HUES6 (cell line): ENCODE measurements at regions not wholly inside any gene's neighbourhood (a gene's known extent, or its start where the extent isn't known, plus 50 kb on each side); places are given as distances from the start of the nearest gene placed in this dataset.

ENCODE experiments used
- H3K27ac ChIP-seq: 2 replicates; pipeline ENCODE4 v1.7.0; 2013; ENCODE audit warnings: low read depth, mild to moderate bottlenecking, low read length, inconsistent platforms
- H3K27me3 ChIP-seq: 2 replicates; pipeline ENCODE4 v1.6.1; 2013; ENCODE audit warnings: low read length; ENCODE audit not compliant: control insufficient read depth, insufficient read depth
- H3K36me3 ChIP-seq: 2 replicates; pipeline ENCODE4 v1.6.1; 2013; ENCODE audit warnings: low read length; ENCODE audit not compliant: control insufficient read depth, insufficient read depth
- H3K4me1 ChIP-seq: 2 replicates; pipeline ENCODE4 v1.6.1; 2013; ENCODE audit warnings: low read length; ENCODE audit not compliant: control insufficient read depth, insufficient read depth
- H3K4me3 ChIP-seq: 2 replicates; pipeline ENCODE4 v1.5.1; 2013; ENCODE audit warnings: low read depth, low read length
- H3K9ac ChIP-seq: one replicate; pipeline ENCODE4 v1.6.1; 2013; ENCODE audit warnings: mild to moderate bottlenecking, low read length
- H3K9me3 ChIP-seq: 2 replicates; pipeline ENCODE4 v1.6.1; 2013; ENCODE audit warnings: low read depth, low read length; ENCODE audit not compliant: control insufficient read depth, insufficient read depth

- peaks cover 4% of the 10 kb centered on the region; the same call in 1 of the 2 replicates for H3K4me1 ChIP-seq
- H3K27ac ChIP-seq = no peak overlapping the region
- no peak overlapping the region for H3K4me3 ChIP-seq
- no peaks in the 10 kb centered on the region for H3K27me3 ChIP-seq
- no peaks in the 10 kb centered on the region for H3K36me3 ChIP-seq
- no peaks in the 10 kb centered on the region for H3K9me3 ChIP-seq
- no peak overlapping the region for H3K9ac ChIP-seq
Observed at GRCh38 chr12:41910578-41911320, 233.9 kb downstream of the GXYLT1 start.

- Histone ChIP-seq H3K27ac (no peak overlapping the region), H3K36me3 (no peaks in the 10 kb centered on the region), H3K9ac (no peak overlapping the region), H3K4me3 (no peak overlapping the region), H3K4me1 (peaks cover 12% of the 10 kb centered on the region), H3K9me3 (no peaks in the 10 kb centered on the region), H3K27me3 (no peaks in the 10 kb centered on the region)
Observed at GRCh38 chr12:41908206-41908605, 236.5 kb downstream of the GXYLT1 start.

GRCh38 chr12:41907550-41907949 lies 237.1 kb downstream of the GXYLT1 start:
- Histone ChIP-seq H3K4me3 (no peak overlapping the region), H3K27ac (no peak overlapping the region), H3K27me3 (no peaks in the 10 kb centered on the region), H3K36me3 (no peaks in the 10 kb centered on the region), H3K9me3 (no peaks in the 10 kb centered on the region; the same call in 1 of the 2 replicates), H3K9ac (no peak overlapping the region), H3K4me1 (peaks cover 12% of the 10 kb centered on the region)

GRCh38 chr12:41907021-41907420 lies 237.7 kb downstream of the GXYLT1 start:
- Histone ChIP-seq H3K4me1 (peaks cover 12% of the 10 kb centered on the region), H3K4me3 (no peak overlapping the region), H3K9ac (no peak overlapping the region), H3K27ac (no peak overlapping the region), H3K36me3 (no peaks in the 10 kb centered on the region), H3K9me3 (no peaks in the 10 kb centered on the region; the same call in 1 of the 2 replicates), H3K27me3 (no peaks in the 10 kb centered on the region)

- H3K9me3 ChIP-seq = no peaks in the 10 kb centered on the region; the same call in 1 of the 2 replicates
- no peaks in the 10 kb centered on the region for H3K27me3 ChIP-seq
- no peak overlapping the region for H3K27ac ChIP-seq
- H3K9ac ChIP-seq = no peak overlapping the region
- H3K36me3 ChIP-seq = no peaks in the 10 kb centered on the region
- no peak overlapping the region for H3K4me3 ChIP-seq
- H3K4me1 ChIP-seq = peaks cover 12% of the 10 kb centered on the region
Observed at GRCh38 chr12:41905759-41906297, 238.8 kb downstream of the GXYLT1 start.

GRCh38 chr12:41905073-41905758 lies 239.5 kb downstream of the GXYLT1 start:
- Histone ChIP-seq H3K4me1 (peaks cover 12% of the 10 kb centered on the region), H3K36me3 (no peaks in the 10 kb centered on the region), H3K4me3 (no peak overlapping the region), H3K9ac (no peak overlapping the region), H3K9me3 (no peaks in the 10 kb centered on the region; the same call in 1 of the 2 replicates), H3K27me3 (no peaks in the 10 kb centered on the region), H3K27ac (no peak overlapping the region)

- H3K27ac ChIP-seq = no peak overlapping the region
- no peak overlapping the region for H3K4me3 ChIP-seq
- no peak overlapping the region for H3K9ac ChIP-seq
- peaks cover 12% of the 10 kb centered on the region for H3K4me1 ChIP-seq
- no peaks in the 10 kb centered on the region for H3K36me3 ChIP-seq
- no peaks in the 10 kb centered on the region for H3K27me3 ChIP-seq
- no peaks in the 10 kb centered on the region; the same call in 1 of the 2 replicates for H3K9me3 ChIP-seq
Observed at GRCh38 chr12:41904041-41904440, 240.6 kb downstream of the GXYLT1 start.

- no peaks in the 10 kb centered on the region; the same call in 1 of the 2 replicates for H3K9me3 ChIP-seq
- no peaks in the 10 kb centered on the region for H3K36me3 ChIP-seq
Observed at GRCh38 chr12:41903014-41903708, 241.5 kb downstream of the GXYLT1 start.

GRCh38 chr12:41899577-41899976 lies 245.1 kb downstream of the GXYLT1 start:
- H3K4me1 ChIP-seq = no peaks in the 10 kb centered on the region
- no peaks in the 10 kb centered on the region for H3K27me3 ChIP-seq
- H3K36me3 ChIP-seq = no peaks in the 10 kb centered on the region
- no peak overlapping the region for H3K4me3 ChIP-seq
- H3K9me3 ChIP-seq = no peaks in the 10 kb centered on the region; the same call in 1 of the 2 replicates
- no peak overlapping the region for H3K9ac ChIP-seq
- no peak overlapping the region for H3K27ac ChIP-seq

More at GRCh38 chr12:41903014-41903708, 241.5 kb downstream of the GXYLT1 start:
- Histone ChIP-seq H3K4me3 (no peak overlapping the region), H3K27ac (no peak overlapping the region), H3K4me1 (peaks cover 12% of the 10 kb centered on the region), H3K27me3 (no peaks in the 10 kb centered on the region), H3K9ac (no peak overlapping the region)

- no peaks in the 10 kb centered on the region; the same call in 1 of the 2 replicates for H3K9me3 ChIP-seq
- H3K27ac ChIP-seq = no peak overlapping the region
- H3K4me1 ChIP-seq = no peaks in the 10 kb centered on the region
- H3K27me3 ChIP-seq = no peaks in the 10 kb centered on the region
- no peak overlapping the region for H3K4me3 ChIP-seq
- H3K36me3 ChIP-seq = no peaks in the 10 kb centered on the region
- no peak overlapping the region for H3K9ac ChIP-seq
Observed at GRCh38 chr12:41897593-41897992, 247.1 kb downstream of the GXYLT1 start.
